PC-9 (cell line): ENCODE measurements at regions not wholly inside any gene's neighbourhood (a gene's known extent, or its start where the extent isn't known, plus 50 kb on each side); places are given as distances from the start of the nearest gene placed in this dataset.

ENCODE experiments used
- CTCF ChIP-seq: fragments of 200-600 bp; sonication (generic); conservative IDR thresholded peaks from 2 replicates; pipeline ENCODE4 v1.6.1; 2017; ENCODE audit warnings: mixed run types, antibody characterized with exemption, mild to moderate bottlenecking, moderate library complexity
- EZH2 ChIP-seq: fragments of 200-600 bp; sonication (generic); IDR thresholded peaks from 2 replicates; pipeline ENCODE4 v1.8.0; 2017; ENCODE audit warnings: antibody characterized with exemption, low read depth

- no peak for TF ChIP-seq CTCF
- no peak for TF ChIP-seq EZH2
Measured at GRCh38 chr10:65046831-65047230, 1525.6 kb downstream of the REEP3 start.
